GM19395 (cell line): ENCODE measurements at regions not wholly inside any gene's neighbourhood (a gene's known extent, or its start where the extent isn't known, plus 50 kb on each side); places are given as distances from the start of the nearest gene placed in this dataset.
"Not testable (repeated sequence)": the region's sequence is repeated elsewhere in the genome, so short reads cannot be mapped to it uniquely, and the experiment has no call there.

ENCODE experiments used
- ATAC-seq: cut with Tn5 transposase; IDR thresholded peaks from one replicate; pipeline ENCODE4 v1.9.1; 2021; ENCODE audit warnings: mild to moderate bottlenecking, moderate library complexity; ENCODE audit not compliant: unreplicated experiment

DNA sequence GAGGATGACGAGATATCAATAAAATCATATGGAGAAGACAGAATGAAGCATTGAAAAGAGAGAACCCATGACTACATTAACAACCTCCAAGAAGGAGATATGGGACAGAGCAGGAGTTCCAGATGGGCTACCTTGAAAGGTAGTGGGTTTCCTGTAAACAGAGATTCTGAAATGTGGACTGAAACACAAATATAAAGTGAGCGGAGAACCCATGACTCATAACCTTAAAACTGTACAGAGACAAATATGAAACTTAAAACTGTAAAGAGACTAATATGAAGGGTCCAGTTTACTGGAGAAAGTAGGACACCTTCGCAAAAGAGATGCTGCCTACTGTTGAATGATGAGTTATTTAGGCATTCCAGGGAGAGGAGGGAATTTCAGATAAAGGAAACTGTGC, 383.7 kb downstream of the CAAP1 start:
- ATAC-seq, result no peak

- no peak for ATAC-seq
These were observed 388.5 kb downstream of the CAAP1 start for GRCh38 chr9:26504057-26504456.

GRCh38 chr9:26502311-26502710, 390.3 kb downstream of the CAAP1 start:
- ATAC-seq, result no peak

- ATAC-seq, result no peak
These were observed 392.1 kb downstream of the CAAP1 start for GRCh38 chr9:26500471-26500870.

DNA sequence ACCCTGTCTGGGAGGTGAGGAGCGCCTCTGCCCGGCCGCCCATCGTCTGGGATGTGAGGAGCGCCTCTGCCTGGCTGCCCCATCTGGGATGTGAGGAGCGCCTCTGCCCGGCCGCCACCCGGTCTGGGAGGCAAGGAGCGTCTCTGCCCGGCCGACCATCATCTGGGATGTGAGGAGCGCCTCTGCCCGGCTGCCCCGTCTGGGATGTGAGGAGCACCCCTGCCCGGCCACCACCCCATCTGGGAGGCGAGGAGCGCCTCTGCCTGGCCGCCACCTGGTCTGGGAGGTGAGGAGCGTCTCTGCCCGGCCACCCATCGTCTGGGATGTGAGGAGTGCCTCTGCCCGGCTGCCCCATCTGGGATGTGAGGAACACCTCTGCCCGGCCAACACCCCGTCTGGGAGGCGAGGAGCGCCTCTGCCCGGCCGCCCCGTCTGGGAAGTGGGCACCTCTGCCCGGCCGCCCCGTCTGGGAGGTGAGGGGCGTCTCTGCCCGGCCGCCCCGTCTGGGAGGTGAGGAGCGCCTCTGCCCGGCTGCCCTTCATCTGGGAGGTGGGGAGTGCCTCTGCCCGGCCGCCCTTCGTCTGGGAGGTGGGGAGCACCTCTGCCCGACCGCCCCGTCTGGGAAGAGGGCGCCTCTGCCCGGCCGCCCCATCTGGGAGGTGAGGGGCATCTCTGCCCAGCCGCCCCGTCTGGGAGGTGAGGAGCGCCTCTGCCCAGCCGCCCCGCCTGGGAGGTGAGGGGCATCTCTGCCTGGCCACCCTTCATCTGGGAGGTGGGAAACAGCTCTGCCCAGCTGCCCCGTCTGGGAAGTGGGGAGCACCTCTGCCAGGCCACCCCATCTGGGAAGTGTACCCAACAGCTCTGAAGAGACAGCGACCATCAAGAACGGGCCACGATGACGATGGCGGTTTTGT, 399.7 kb downstream of the CAAP1 start:
- not testable (repeated sequence) for ATAC-seq

- not testable (repeated sequence) for ATAC-seq
These were observed 400.5 kb downstream of the CAAP1 start for GRCh38 chr9:26491922-26492607.

GRCh38 chr9:26483991-26484390, 408.6 kb downstream of the CAAP1 start:
- ATAC-seq, result no peak

DNA sequence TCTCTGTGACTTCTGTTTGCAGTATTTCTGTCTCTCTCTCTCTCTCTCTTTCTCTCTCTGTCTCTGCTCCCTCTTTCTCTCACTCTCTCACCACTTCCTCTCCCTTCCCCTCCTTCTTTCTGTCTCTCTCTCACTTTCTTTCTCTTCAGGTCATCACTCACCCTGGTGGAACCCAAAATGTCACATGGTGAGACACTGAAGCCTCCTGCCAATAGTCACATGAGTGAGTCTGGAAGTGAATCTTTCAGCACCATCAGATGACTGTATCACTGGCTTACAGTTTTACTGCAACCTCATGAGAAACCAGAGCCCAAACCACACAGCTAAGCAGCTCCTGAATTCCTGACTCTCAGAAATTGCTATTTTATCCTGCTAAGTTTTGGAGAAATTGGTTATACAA, 414.6 kb downstream of the CAAP1 start:
- no peak for ATAC-seq

GRCh38 chr9:26471261-26471660, 421.3 kb downstream of the CAAP1 start:
- no peak for ATAC-seq

DNA sequence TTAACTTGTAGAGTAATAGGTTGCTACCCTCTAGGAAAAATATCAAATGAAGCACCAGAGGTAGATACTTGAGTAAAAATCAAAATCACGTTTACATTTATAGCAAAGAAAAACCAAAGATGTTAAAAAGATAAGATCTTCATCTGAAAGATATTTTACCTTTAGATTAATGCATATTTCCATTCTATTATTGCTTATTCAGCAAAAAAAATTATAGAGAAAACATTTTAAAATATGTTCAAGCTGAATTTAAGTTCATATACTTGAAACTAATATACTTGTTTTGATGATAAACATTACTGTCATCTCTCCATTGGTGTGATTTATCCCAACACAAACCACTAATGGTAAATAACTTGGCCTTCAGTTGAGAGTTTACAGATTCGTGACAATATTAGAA, 422.3 kb downstream of the CAAP1 start:
- no peak for ATAC-seq

DNA sequence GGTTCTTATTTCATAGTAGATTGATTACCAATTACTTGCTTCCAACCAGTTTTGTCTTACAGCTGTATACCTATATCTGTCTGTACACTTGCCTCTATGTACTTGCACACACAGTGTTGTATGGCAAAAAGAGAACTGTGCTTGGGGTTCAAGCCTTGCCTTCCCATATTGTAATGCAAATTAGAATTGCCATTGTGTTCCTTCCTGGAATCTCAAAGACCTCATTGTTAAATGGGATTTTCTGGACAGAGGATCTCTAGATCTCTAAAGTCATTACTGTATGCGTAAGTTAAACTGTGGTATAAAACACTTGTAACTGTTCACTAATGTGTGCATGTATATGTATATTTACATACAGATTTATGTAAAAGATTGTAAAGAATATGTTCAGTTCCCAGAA, 428.8 kb downstream of the CAAP1 start:
- no peak for ATAC-seq

GRCh38 chr9:26462751-26463150, 429.9 kb downstream of the CAAP1 start:
- no peak for ATAC-seq

DNA sequence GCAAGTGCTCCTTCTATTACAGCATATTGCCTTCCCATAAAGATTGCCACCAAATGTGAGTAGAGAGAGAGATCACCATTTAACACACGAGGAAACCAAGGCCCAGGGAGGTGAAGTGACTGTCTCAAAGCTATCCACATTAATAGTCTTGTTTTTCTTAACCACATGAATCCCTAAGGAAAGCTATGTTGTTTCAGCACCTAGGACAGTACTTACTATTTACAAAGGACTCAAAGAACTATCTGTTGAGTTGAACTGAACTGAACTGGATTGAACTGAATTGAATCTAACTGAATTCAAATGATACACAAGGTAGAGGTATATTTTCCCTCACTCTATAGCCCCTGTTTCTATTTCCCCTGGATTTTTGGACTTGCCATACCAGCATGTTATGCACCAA, 430.4 kb downstream of the CAAP1 start:
- ATAC-seq, result no peak

- no peak for ATAC-seq
These were observed 432.0 kb downstream of the CAAP1 start for GRCh38 chr9:26460624-26461023.

DNA sequence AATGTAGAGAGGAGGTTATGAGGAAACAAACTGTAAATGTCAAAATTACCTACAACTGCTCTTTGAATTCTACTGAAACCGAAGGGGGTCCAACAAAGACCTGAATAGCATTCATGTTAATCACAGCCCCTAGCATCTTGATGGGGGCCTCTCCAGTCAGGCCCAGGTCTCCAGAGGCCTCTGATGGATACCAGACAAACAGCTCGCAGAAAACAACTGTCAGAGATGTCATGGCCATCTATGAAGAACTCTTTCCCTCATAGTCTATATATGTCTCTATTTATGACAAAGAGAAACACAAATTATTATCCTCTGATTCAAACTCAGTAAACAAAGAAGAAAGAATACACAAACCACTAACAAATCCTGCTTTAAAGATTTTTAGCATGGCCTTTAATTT, 432.6 kb downstream of the CAAP1 start:
- ATAC-seq, result no peak

- no peak for ATAC-seq
These were observed 434.5 kb downstream of the CAAP1 start for GRCh38 chr9:26458054-26458453.

- no peak for ATAC-seq
These were observed 435.5 kb downstream of the CAAP1 start for GRCh38 chr9:26457151-26457550.

DNA sequence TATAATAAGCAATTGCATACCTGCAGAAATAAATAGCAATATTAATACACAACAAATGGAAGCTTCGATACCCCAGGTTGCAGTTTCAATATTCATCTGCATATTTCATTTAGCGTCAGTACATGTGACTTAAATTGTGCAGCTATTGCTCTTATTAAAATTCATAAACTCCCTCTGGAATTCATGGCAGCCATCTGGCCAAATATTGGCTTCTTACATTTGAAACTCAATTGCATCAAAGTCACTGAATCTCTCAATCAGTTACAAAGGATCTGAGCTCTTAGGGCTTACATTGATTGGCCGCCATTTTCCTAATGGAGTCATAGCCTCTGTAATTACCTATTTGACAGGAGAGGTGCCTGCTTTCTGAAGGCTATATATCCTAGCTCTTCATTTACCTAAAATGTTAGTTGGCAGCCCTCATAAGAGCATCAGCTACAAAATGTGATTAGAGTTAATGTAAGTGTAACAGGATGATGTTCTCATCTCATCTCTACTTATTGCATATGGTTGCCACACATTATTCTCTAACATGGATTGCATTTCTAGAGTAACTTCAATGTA, 453.5 kb downstream of the CAAP1 start:
- no peak for ATAC-seq

DNA sequence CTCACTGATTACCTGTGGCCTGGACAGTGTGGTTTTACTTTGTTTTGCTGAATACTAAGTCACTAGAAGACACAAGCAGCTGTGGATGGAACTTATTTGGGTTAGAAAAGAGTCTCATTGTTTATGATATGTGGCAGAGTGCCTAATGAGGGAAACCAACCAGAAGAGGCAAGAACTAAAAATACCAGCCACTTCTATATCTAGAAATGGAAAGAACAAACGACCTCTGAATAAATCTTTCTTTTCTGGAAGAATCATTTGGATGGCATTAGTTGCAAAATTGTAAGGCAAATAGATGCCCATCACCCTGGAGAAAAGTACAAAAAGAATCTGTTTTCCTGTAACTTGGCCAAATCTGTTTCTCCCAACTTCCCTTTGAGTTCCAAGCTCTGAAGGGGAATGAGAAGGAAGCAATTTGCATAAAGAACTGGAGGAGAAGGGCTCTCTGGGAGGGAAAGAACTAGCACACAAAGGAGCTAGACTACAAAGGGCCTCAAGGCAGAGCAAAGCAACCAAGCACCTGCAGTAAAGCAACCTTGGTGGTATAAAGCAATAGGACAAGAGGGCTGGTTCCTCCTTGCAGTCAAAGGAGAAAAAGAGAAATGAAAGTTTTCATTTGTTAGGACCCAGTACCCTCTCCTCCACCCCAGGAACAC, 455.4 kb downstream of the CAAP1 start:
- no peak for ATAC-seq

- ATAC-seq, result no peak
These were observed 466.0 kb downstream of the CAAP1 start for GRCh38 chr9:26426551-26427131.

DNA sequence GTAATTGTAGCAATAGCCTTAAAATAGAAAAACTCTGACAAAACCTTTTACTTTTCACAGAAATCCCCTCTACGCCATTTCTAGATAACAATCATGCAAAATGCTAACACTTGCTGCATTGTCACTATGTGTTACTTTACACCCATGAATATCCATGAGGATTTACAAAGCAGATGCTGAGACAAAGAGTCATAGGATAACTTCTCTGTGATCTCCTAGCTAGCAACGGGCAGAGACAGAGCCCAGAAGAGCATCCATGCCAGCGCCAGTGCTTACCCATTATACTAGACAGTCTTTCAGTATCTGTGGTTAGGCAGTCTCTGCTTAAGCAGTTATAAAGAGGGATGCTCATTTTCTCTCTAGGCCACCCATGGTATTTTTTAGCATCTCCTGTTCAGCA, 474.1 kb downstream of the CAAP1 start:
- no peak for ATAC-seq
